BLaER1 (cell line): ENCODE measurements at regions not wholly inside any gene's neighbourhood (a gene's known extent, or its start where the extent isn't known, plus 50 kb on each side); places are given as distances from the start of the nearest gene placed in this dataset.

Source experiments
- H3K27ac ChIP-seq: shearing (Covaris generic); formaldehyde crosslinking; 2 replicates; pipeline ENCODE4 v1.8.1; 2022
- H3K27me3 ChIP-seq: shearing (Covaris generic); formaldehyde crosslinking; 2 replicates; pipeline ENCODE4 v1.8.1; 2022
- H3K36me3 ChIP-seq: shearing (Covaris generic); formaldehyde crosslinking; 2 replicates; pipeline ENCODE4 v1.8.1; 2022
- H3K4me1 ChIP-seq: shearing (Covaris generic); formaldehyde crosslinking; 2 replicates; pipeline ENCODE4 v1.8.1; 2022
- H3K4me2 ChIP-seq: shearing (Covaris generic); formaldehyde crosslinking; 2 replicates; pipeline ENCODE4 v1.8.1; 2022
- H3K4me3 ChIP-seq: shearing (Covaris generic); formaldehyde crosslinking; 2 replicates; pipeline ENCODE4 v1.8.1; 2022
- H3K9ac ChIP-seq: shearing (Covaris generic); formaldehyde crosslinking; 2 replicates; pipeline ENCODE4 v1.8.1; 2022
- H3K9me3 ChIP-seq: shearing (Covaris generic); formaldehyde crosslinking; 2 replicates; pipeline ENCODE4 v1.8.1; 2022
- H4K20me1 ChIP-seq: shearing (Covaris generic); formaldehyde crosslinking; 2 replicates; pipeline ENCODE4 v1.8.1; 2022
- Cebpa-rat ChIP-seq: shearing (Covaris generic); IDR thresholded peaks from 2 replicates; pipeline ENCODE4 v1.8.1; 2022

DNA sequence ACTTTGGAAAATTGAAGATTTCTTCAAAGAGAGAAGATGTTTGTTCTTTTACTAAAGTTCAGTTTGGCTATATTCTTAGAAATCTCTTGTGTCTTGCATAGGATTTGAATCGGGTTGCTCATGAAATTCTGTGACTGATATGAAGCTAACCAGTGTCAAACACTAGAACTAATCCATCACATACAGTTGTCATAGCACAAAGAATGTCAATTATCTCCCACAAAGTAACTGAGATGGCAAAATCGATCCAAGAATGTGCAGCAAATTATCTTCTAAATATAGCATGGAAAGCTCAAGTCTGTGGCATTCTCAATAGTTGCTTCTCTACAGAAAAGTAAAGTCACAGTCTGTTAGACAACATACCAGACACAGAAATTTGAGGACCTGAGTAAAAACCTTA, 768.1 kb upstream of the LRRN3 start:
- H3K4me2 ChIP-seq, result no peak overlapping the region

DNA sequence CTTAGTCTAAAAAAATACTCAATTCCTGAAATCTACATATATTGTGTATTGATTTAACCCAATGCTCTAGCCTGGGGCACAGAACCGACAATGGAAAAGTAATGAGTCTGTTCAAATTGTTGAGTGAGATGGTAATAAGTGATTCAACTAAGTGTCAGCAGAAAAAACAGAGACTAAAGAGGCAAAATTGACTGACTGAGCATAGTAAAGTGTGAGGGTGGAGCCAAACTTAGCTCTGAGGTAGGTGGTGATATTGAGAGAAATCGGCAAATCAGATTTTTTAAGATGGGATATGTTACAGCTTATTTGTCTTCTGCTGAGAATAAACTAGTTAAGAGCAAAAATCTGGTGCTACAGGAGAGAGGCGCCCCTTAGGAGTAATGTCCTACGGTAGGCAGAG, 764.0 kb upstream of the LRRN3 start:
- Histone ChIP-seq H3K9ac (no peak overlapping the region), H3K9me3 (no peaks in the 10 kb centered on the region), H3K4me2 (no peak overlapping the region), H3K4me3 (no peak overlapping the region), H3K4me1 (no peaks in the 10 kb centered on the region), H3K36me3 (no peaks in the 10 kb centered on the region), H3K27me3 (no peaks in the 10 kb centered on the region), H4K20me1 (no peaks in the 10 kb centered on the region), H3K27ac (no peak overlapping the region)
- no peak for TF ChIP-seq Cebpa-rat

More for the DNA sequence above, 768.1 kb upstream of the LRRN3 start:
- H3K4me1 ChIP-seq, result peaks cover 6% of the 10 kb centered on the region
- H3K4me3 ChIP-seq, result no peak overlapping the region
- peaks cover 23% of the 10 kb centered on the region for H3K9me3 ChIP-seq
- no peak overlapping the region for H3K27ac ChIP-seq
- H3K27me3 ChIP-seq, result no peaks in the 10 kb centered on the region
- no peaks in the 10 kb centered on the region for H4K20me1 ChIP-seq
- no peak overlapping the region for H3K9ac ChIP-seq
- no peaks in the 10 kb centered on the region for H3K36me3 ChIP-seq
- TF ChIP-seq Cebpa-rat, result no peak

DNA sequence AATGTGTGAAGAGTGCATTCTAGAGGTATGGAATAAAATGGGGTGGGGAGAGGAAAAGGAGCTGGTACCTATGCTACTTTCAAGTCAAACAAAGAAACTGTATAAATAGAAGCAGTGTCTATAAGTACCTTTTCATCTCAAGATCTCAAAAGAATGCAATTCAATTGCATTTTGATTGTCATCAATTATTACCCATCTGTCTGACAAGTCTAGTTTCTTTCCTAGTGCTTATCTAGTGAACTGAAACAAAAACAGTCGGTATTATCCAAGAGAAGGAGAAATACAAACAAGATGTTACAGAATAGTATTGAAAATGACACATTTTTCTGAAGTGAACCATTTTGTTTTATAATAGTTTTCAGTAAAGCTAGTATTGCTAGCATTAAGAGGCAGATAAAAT, 754.5 kb upstream of the LRRN3 start:
- no peaks in the 10 kb centered on the region for H3K36me3 ChIP-seq
- no peak overlapping the region for H3K27ac ChIP-seq
- TF ChIP-seq Cebpa-rat, result no peak
- no peak overlapping the region for H3K4me2 ChIP-seq
- H3K9me3 ChIP-seq, result no peaks in the 10 kb centered on the region
- H3K9ac ChIP-seq, result no peak overlapping the region
- H3K4me3 ChIP-seq, result no peak overlapping the region
- no peaks in the 10 kb centered on the region for H3K27me3 ChIP-seq
- no peaks in the 10 kb centered on the region for H3K4me1 ChIP-seq
- no peaks in the 10 kb centered on the region for H4K20me1 ChIP-seq

DNA sequence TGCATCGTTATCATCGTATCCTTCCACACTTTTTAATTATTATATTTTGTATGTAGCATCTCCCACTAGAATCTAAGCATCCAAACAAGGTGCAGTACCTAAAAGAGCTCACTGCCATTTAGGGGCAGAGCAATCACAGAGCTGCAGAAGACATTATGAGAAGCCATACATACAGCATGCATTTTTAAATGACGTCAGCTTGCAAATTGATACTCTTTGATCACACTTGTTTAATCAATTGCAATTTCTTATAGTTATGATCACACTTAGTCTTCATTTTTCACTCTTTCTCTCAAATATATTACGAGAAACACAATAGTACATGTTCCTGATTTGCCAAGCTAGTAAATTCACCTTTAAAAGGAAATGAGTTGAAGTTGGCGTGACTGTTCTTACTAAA, 753.3 kb upstream of the LRRN3 start:
- TF ChIP-seq Cebpa-rat, result no peak
- Histone ChIP-seq H3K36me3 (no peaks in the 10 kb centered on the region), H4K20me1 (no peaks in the 10 kb centered on the region), H3K4me2 (no peak overlapping the region), H3K27me3 (no peaks in the 10 kb centered on the region), H3K4me3 (no peak overlapping the region), H3K9ac (no peak overlapping the region), H3K4me1 (no peaks in the 10 kb centered on the region), H3K9me3 (no peaks in the 10 kb centered on the region), H3K27ac (no peak overlapping the region)

DNA sequence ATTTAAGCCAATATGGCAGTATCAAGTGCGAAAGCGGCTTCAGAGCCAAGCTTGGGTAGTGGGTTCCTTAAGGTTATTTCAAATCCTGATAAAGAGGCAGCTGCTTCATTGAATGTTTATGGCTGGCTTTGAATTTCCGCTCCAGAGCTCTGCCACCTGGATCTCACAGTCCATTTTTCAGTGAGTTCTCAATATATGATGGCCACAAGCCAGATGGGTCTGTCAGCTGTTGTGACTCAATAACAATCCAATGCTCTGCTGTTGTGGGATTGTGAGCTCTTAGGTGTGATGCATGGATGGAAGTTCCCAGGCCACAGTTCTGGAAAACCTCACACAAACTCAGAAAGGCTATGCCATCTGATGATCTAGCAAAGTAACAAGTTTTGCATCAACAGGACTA, 743.8 kb upstream of the LRRN3 start:
- no peak overlapping the region for H3K27ac ChIP-seq
- no peak overlapping the region for H3K9ac ChIP-seq
- no peak overlapping the region for H3K4me3 ChIP-seq
- TF ChIP-seq Cebpa-rat, result no peak
- H3K36me3 ChIP-seq, result no peaks in the 10 kb centered on the region
- H3K4me2 ChIP-seq, result no peak overlapping the region
- H3K9me3 ChIP-seq, result no peaks in the 10 kb centered on the region
- H3K4me1 ChIP-seq, result no peaks in the 10 kb centered on the region
- H3K27me3 ChIP-seq, result no peaks in the 10 kb centered on the region
- H4K20me1 ChIP-seq, result no peaks in the 10 kb centered on the region

DNA sequence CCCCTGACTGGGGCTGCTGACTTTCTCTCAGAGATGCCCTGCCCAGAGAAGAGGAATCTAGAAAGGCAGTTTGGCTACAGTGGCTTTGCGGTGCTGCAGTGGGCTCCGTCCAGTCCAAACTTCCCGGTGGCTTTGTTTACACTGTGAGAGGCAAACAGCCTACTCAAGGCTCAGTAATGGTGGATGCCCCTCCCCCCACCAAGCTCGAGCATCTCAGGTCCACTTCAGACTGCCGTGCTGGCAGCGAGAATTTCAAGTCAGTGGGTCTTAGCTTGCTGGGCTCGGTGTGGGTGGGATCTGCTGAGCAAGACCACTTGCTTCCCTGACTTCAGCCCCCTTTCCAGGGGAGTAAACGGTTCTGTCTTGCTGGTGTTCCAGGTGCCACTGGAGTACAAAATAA, 734.5 kb upstream of the LRRN3 start:
- Histone ChIP-seq H3K27me3 (no peaks in the 10 kb centered on the region), H3K27ac (no peak overlapping the region), H3K4me3 (no peak overlapping the region), H3K4me2 (no peak overlapping the region), H3K9ac (no peak overlapping the region), H3K36me3 (no peaks in the 10 kb centered on the region), H3K9me3 (no peaks in the 10 kb centered on the region), H4K20me1 (no peaks in the 10 kb centered on the region), H3K4me1 (no peaks in the 10 kb centered on the region)
- no peak for TF ChIP-seq Cebpa-rat

DNA sequence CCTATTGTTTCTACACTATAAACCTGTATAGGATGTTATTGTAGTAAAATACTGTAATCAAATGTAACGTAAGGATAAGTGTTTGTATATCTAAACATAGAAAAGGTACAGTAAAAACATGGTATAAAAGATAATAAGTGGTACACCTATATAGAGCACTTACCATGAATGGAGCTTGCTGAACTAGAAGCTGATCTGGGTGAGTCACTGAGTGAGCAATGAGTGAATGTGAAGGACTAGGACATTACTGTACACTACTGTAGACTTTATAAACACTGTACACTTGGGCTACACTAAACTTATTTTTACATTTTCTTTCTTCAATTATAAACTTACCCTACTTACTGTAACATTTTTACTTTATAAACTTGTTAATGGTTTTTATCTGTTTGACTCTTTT, 732.9 kb upstream of the LRRN3 start:
- Histone ChIP-seq H3K4me2 (no peak overlapping the region), H3K9ac (no peak overlapping the region), H3K4me1 (no peaks in the 10 kb centered on the region), H3K27ac (no peak overlapping the region), H3K9me3 (no peaks in the 10 kb centered on the region), H4K20me1 (no peaks in the 10 kb centered on the region), H3K27me3 (no peaks in the 10 kb centered on the region), H3K4me3 (no peak overlapping the region), H3K36me3 (no peaks in the 10 kb centered on the region)
- no peak for TF ChIP-seq Cebpa-rat

DNA sequence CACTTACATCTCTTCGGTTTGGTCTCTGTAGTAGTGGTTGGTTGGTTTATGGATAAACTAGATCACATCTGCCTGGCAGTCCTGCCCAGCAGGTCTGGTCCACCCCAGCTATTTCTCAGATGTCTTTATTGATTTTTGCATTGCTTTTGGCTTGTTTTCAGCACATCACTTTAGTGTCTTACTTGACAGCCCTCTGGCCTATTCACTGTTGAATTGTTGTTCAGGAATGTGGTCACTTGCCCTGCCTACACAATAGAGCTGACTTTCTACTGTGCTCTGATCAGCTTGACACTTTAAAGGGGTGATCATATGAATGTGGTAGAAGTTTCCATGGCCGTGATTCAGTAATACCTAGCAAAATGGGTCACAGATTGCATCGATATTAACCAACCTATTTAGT, 719.2 kb upstream of the LRRN3 start:
- Histone ChIP-seq H3K4me2 (no peak overlapping the region), H3K9ac (no peak overlapping the region), H4K20me1 (no peaks in the 10 kb centered on the region), H3K4me1 (no peaks in the 10 kb centered on the region), H3K36me3 (no peaks in the 10 kb centered on the region), H3K9me3 (no peaks in the 10 kb centered on the region), H3K27me3 (no peaks in the 10 kb centered on the region), H3K4me3 (no peak overlapping the region), H3K27ac (no peak overlapping the region)
- TF ChIP-seq Cebpa-rat, result no peak

DNA sequence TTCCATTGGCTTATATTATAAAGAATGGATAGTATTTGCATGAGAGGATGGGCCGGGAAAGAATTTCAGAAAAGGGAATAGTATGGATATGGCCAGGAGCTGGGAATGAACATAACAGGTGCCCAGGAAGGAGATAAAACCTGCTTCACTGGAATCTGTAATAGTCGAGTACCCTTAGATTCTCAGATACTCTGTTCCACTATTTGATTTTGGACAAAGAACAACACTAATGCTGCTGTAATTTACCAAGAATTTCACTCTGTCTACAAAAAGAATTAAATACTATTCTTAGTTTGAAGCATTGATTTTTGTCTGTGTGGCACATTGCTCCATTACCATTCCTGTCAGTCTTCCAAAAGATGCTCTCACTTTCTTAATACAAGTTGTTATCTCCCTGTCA, 718.2 kb upstream of the LRRN3 start:
- Histone ChIP-seq H3K9me3 (no peaks in the 10 kb centered on the region), H3K4me2 (no peak overlapping the region), H4K20me1 (no peaks in the 10 kb centered on the region), H3K27ac (no peak overlapping the region), H3K4me1 (no peaks in the 10 kb centered on the region), H3K27me3 (no peaks in the 10 kb centered on the region), H3K4me3 (no peak overlapping the region), H3K9ac (no peak overlapping the region), H3K36me3 (no peaks in the 10 kb centered on the region)
- no peak for TF ChIP-seq Cebpa-rat

DNA sequence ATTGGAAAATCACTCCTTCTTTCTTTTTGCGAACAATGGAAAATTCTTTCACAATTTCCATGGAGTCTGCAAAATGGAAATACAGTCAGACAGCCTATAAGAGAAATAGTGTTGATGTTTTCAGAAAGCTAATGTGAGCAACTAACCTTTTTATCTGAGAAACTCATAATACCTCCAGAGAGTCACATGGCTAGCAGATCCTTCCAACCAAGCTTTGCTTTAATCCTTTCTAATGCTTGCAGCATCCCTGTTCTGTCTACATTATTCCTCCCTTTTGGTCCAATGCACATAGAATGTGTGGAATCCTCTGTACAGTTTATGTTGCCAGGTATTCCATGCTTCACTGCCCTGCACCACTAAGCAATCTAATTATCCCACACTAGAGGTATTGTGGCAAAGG, 717.5 kb upstream of the LRRN3 start:
- no peak for TF ChIP-seq Cebpa-rat
- no peaks in the 10 kb centered on the region for H3K4me1 ChIP-seq

DNA sequence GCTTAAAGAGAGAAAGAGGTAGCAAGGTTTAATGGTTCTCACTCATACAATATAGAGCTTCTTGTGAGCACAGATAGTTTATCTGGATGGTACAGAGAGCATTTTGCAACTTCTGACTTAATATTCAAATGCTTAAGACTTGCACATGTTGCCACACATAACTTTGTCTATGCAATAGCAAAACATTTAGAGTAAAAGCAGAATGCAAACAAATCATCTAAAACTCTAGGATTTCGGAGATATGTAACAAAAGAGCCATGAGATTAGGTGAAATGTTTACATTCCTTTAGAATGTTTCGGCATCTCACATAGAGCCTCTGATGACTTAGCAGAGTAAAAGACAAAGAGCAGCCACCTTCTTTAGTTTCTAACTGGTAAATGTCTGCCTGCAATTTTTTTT, 717.1 kb upstream of the LRRN3 start:
- H3K4me3 ChIP-seq, result no peak overlapping the region
- H4K20me1 ChIP-seq, result no peaks in the 10 kb centered on the region
- no peak overlapping the region for H3K4me2 ChIP-seq
- no peak for TF ChIP-seq Cebpa-rat
- no peak overlapping the region for H3K27ac ChIP-seq
- no peak overlapping the region for H3K9ac ChIP-seq
- H3K27me3 ChIP-seq, result no peaks in the 10 kb centered on the region
- no peaks in the 10 kb centered on the region for H3K4me1 ChIP-seq
- H3K36me3 ChIP-seq, result no peaks in the 10 kb centered on the region
- H3K9me3 ChIP-seq, result no peaks in the 10 kb centered on the region

More for the DNA sequence above, 717.5 kb upstream of the LRRN3 start:
- Histone ChIP-seq H3K27ac (no peak overlapping the region), H3K9me3 (no peaks in the 10 kb centered on the region), H3K4me3 (no peak overlapping the region), H3K36me3 (no peaks in the 10 kb centered on the region), H4K20me1 (no peaks in the 10 kb centered on the region), H3K9ac (no peak overlapping the region), H3K4me2 (no peak overlapping the region), H3K27me3 (no peaks in the 10 kb centered on the region)
